ENCODE measurements at regions not wholly inside any gene's neighbourhood (a gene's known extent, or its start where the extent isn't known, plus 50 kb on each side); places are given as distances from the start of the nearest gene placed in this dataset.

DNA sequence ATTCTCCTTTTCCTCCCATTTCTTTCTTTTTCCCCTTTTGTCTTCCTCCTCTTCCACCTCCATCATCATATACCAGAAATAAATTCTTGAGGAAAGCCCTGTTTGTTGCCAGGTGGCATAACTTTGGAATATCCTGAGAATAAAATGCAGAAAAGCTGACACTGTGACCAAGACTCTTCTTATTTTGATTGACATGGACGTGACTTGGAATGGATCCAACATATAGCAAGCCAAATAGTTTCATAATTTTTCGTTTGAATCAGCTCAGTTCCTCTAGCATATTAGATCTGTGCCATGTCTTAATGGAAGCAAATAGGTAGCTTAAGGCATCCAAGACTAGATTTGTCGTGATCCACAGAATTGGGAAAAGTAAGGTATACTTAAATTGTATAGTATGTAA is 354.7 kb upstream of the FIGN start:
- peaks cover 4% of the 10 kb centered on the region; the same call in 1 of the 2 replicates for H3K4me1 ChIP-seq (ENCODE audit: low read length)
- H3K4me3 ChIP-seq (ENCODE audit: low read length): no peak overlapping the region
- H4K20me1 ChIP-seq (ENCODE audit: insufficient read depth, low read length): no peaks in the 10 kb centered on the region
- no peak overlapping the region for H2AFZ ChIP-seq (ENCODE audit: low read depth, low read length)
- H3K27ac ChIP-seq (ENCODE audit: low read length): no peak overlapping the region
- H3K9me3 ChIP-seq (ENCODE audit: insufficient read depth, low read length): no peaks in the 10 kb centered on the region
- H3K79me2 ChIP-seq (ENCODE audit: low read length): no peaks in the 10 kb centered on the region
- H3K9ac ChIP-seq (ENCODE audit: low read length): no peak overlapping the region
- no peaks in the 10 kb centered on the region for H3K36me3 ChIP-seq (replicated peaks; ENCODE audit: low read depth, low read length)
- H3K27me3 ChIP-seq (ENCODE audit: low read depth, low read length): no peaks in the 10 kb centered on the region
- H3K4me2 ChIP-seq (ENCODE audit: low read length): no peak overlapping the region
- TF ChIP-seq EZH2phosphoT487 (IDR thresholded peaks at IDR 0.05; ENCODE audit: low read depth): no peak
- TF ChIP-seq, protein P1, sequence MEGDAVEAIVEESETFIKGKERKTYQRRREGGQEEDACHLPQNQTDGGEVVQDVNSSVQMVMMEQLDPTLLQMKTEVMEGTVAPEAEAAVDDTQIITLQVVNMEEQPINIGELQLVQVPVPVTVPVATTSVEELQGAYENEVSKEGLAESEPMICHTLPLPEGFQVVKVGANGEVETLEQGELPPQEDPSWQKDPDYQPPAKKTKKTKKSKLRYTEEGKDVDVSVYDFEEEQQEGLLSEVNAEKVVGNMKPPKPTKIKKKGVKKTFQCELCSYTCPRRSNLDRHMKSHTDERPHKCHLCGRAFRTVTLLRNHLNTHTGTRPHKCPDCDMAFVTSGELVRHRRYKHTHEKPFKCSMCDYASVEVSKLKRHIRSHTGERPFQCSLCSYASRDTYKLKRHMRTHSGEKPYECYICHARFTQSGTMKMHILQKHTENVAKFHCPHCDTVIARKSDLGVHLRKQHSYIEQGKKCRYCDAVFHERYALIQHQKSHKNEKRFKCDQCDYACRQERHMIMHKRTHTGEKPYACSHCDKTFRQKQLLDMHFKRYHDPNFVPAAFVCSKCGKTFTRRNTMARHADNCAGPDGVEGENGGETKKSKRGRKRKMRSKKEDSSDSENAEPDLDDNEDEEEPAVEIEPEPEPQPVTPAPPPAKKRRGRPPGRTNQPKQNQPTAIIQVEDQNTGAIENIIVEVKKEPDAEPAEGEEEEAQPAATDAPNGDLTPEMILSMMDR (IDR thresholded peaks at IDR 0.05; ENCODE audit: low read depth, low read length): no peak

DNA sequence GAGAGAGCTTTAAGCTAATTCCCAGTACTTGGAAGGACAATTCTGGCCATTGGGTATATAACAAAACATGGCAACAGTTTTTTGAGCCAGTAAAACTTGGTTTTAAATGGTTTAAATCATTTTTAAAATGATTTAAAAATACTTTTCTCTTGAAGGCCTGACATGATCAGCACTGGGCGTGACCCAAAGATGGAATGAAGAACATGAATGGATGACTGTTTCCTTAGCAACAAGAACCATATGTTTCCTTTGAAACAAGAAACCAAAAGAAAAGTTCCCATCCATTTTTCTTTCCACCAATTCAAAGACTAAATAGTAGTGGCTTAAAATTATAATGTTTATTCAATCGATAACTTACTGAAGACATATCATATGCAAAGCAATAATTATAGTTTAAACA is 348.3 kb upstream of the FIGN start:
- no peak overlapping the region for H3K4me3 ChIP-seq (ENCODE audit: low read length)
- no peaks in the 10 kb centered on the region; the same call in 1 of the 2 replicates for H3K4me1 ChIP-seq (ENCODE audit: low read length)
- H3K27me3 ChIP-seq (ENCODE audit: low read depth, low read length): no peaks in the 10 kb centered on the region
- no peaks in the 10 kb centered on the region for H3K9me3 ChIP-seq (ENCODE audit: insufficient read depth, low read length)
- no peaks in the 10 kb centered on the region for H3K79me2 ChIP-seq (ENCODE audit: low read length)
- H4K20me1 ChIP-seq (ENCODE audit: insufficient read depth, low read length): no peaks in the 10 kb centered on the region
- H3K36me3 ChIP-seq (replicated peaks; ENCODE audit: low read depth, low read length): no peaks in the 10 kb centered on the region
- no peak for TF ChIP-seq EZH2phosphoT487 (IDR thresholded peaks at IDR 0.05; ENCODE audit: low read depth)
- TF ChIP-seq, protein P1 (IDR thresholded peaks at IDR 0.05; ENCODE audit: low read depth, low read length): no peak
- H3K4me2 ChIP-seq (ENCODE audit: low read length): no peak overlapping the region
- no peak overlapping the region for H2AFZ ChIP-seq (ENCODE audit: low read depth, low read length)
- no peak overlapping the region for H3K9ac ChIP-seq (ENCODE audit: low read length)
- no peak overlapping the region for H3K27ac ChIP-seq (ENCODE audit: low read length)

DNA sequence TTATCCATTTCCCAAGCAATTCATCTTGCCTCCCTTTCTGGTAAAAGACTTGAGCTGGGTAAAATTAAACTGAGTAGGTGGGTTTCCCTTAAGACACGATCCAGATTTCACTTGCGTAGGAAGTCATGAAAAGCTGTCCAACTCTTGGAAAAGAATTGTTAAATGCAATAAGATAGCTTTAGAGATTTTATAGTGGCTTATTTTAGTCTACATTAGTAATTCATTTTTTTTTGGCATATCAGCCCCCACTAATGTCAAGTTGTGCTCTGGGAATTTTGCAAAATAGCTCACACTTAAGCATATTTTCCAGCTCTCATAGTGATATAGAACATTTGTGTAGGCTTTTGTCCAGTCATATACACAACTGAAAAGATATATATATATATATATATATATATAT is 344.7 kb upstream of the FIGN start:
- H3K27me3 ChIP-seq (ENCODE audit: low read depth, low read length): no peaks in the 10 kb centered on the region
- no peaks in the 10 kb centered on the region for H3K36me3 ChIP-seq (replicated peaks; ENCODE audit: low read depth, low read length)
- no peaks in the 10 kb centered on the region for H3K79me2 ChIP-seq (ENCODE audit: low read length)
- H4K20me1 ChIP-seq (ENCODE audit: insufficient read depth, low read length): no peaks in the 10 kb centered on the region
- TF ChIP-seq, protein P1 (IDR thresholded peaks at IDR 0.05; ENCODE audit: low read depth, low read length): no peak
- TF ChIP-seq EZH2phosphoT487 (IDR thresholded peaks at IDR 0.05; ENCODE audit: low read depth): no peak
- H3K27ac ChIP-seq (ENCODE audit: low read length): no peak overlapping the region
- H3K4me3 ChIP-seq (ENCODE audit: low read length): no peak overlapping the region
- H3K9me3 ChIP-seq (ENCODE audit: insufficient read depth, low read length): no peaks in the 10 kb centered on the region
- no peak overlapping the region for H2AFZ ChIP-seq (ENCODE audit: low read depth, low read length)
- no peak overlapping the region for H3K4me2 ChIP-seq (ENCODE audit: low read length)
- H3K9ac ChIP-seq (ENCODE audit: low read length): no peak overlapping the region
- H3K4me1 ChIP-seq (ENCODE audit: low read length): no peaks in the 10 kb centered on the region

DNA sequence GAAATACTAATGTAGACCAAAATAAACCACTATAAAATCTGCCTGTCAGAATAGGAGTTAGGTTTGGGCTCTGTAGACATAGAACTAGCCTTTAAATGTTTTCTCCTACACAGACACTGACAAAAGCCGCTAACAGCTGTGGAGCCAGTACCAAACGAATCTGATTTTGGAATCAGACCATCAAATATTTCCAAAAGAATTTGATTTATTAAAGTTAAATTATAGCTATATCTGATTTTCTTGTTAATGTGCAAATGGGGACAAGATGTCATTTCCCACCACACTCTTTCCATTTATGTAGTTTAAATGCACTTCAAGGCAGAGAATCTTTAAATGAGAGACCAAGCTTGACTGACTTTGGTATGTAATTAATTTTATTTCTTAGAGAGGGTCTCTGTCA is 343.4 kb upstream of the FIGN start:
- H3K27me3 ChIP-seq (ENCODE audit: low read depth, low read length): no peaks in the 10 kb centered on the region
- H3K27ac ChIP-seq (ENCODE audit: low read length): no peak overlapping the region
- no peak overlapping the region for H3K4me2 ChIP-seq (ENCODE audit: low read length)
- no peaks in the 10 kb centered on the region for H3K36me3 ChIP-seq (replicated peaks; ENCODE audit: low read depth, low read length)
- no peaks in the 10 kb centered on the region for H4K20me1 ChIP-seq (ENCODE audit: insufficient read depth, low read length)
- no peak overlapping the region for H2AFZ ChIP-seq (ENCODE audit: low read depth, low read length)
- no peaks in the 10 kb centered on the region for H3K4me1 ChIP-seq (ENCODE audit: low read length)
- H3K79me2 ChIP-seq (ENCODE audit: low read length): no peaks in the 10 kb centered on the region
- no peaks in the 10 kb centered on the region for H3K9me3 ChIP-seq (ENCODE audit: insufficient read depth, low read length)
- H3K9ac ChIP-seq (ENCODE audit: low read length): no peak overlapping the region
- no peak overlapping the region for H3K4me3 ChIP-seq (ENCODE audit: low read length)
- TF ChIP-seq EZH2phosphoT487 (IDR thresholded peaks at IDR 0.05; ENCODE audit: low read depth): no peak
- TF ChIP-seq, protein P1 (IDR thresholded peaks at IDR 0.05; ENCODE audit: low read depth, low read length): no peak
